A549 (cell line): ENCODE measurements at regions not wholly inside any gene's neighbourhood (a gene's known extent, or its start where the extent isn't known, plus 50 kb on each side); places are given as distances from the start of the nearest gene placed in this dataset.
"Not testable (repeated sequence)": the region's sequence is repeated elsewhere in the genome, so short reads cannot be mapped to it uniquely, and the experiment has no call there.

ENCODE experiments used
- ATAC-seq, 2 experiments: fragments of 200-7000 bp in 1 of 2; fragments of >200 bp in 1 of 2; cut with Nextera tagmentation in 1 of 2; cut with Tn5 transposase in 1 of 2; 3 replicates each; pipeline versions ENCODE4 v1.8.0 to v1.9.1; 2018 to 2020; ENCODE audit warnings: mild to moderate bottlenecking in 1 of 2, moderate library complexity in 1 of 2
- CTCF ChIA-PET: fragments of 300-600 bp; sonication (Branson Sonifier 250); formaldehyde crosslinking; extraction: SDS; loops from one replicate; lab custom pipeline; 2021; ENCODE audit warnings: antibody characterized with exemption, inconsistent platforms; lab: Yijun Ruan, JAX
- POLR2A ChIA-PET: fragments of 350-600 bp; formaldehyde crosslinking; extraction: SDS; loops from one replicate; lab custom pipeline; 2021; ENCODE audit warnings: antibody characterized with exemption, inconsistent platforms; lab: Yijun Ruan, JAX
- DNase-seq, 2 experiments: peaks; one replicate each; pipeline versions ENCODE4 v3.0.0 to v3.0.0-alpha.2; 2011 to 2016; ENCODE audit warnings: low read depth in 1 of 2, low spot score in 1 of 2
- FAIRE-seq: peaks from 2 replicates; lab custom pipeline; 2011; peaks lifted over from hg19 to GRCh38; lab: Jason Lieb, UNC
- H3K27ac ChIP-seq, 2 experiments: fragments of >200 bp; sonication (Bioruptor Twin); formaldehyde crosslinking; 3 replicates each; pipeline ENCODE4 v1.5.1; 2016 to 2017
- H3K4me1 ChIP-seq: fragments of >200 bp; sonication (Bioruptor Twin); formaldehyde crosslinking; 3 replicates; pipeline ENCODE4 v1.6.1; 2016
- H3K4me2 ChIP-seq: fragments of >200 bp; sonication (Bioruptor Twin); formaldehyde crosslinking; 3 replicates; pipeline ENCODE4 v1.6.1; 2016
- H3K4me3 ChIP-seq: fragments of >200 bp; sonication (Bioruptor Twin); formaldehyde crosslinking; 3 replicates; pipeline ENCODE4 v1.5.1; 2016
- H3K9me3 ChIP-seq: fragments of >200 bp; sonication (Bioruptor Twin); formaldehyde crosslinking; 3 replicates; pipeline ENCODE4 v1.6.1; 2016
- CBX8 ChIP-seq: fragments of 200-600 bp; sonication (generic); IDR thresholded peaks from 2 replicates; pipeline ENCODE4 v1.6.1; 2016
- CEBPB ChIP-seq, 2 experiments: fragments of >200 bp in 1 of 2; sonication (Bioruptor Twin) in 1 of 2; formaldehyde crosslinking in 1 of 2; IDR thresholded peaks; 2 replicates each; pipeline ENCODE4 v1.6.1; 2012 to 2016
- CHD2 ChIP-seq: fragments of 150-350 bp; IDR thresholded peaks from 2 replicates; pipeline ENCODE4 v1.6.1; 2014; ENCODE audit warnings: low read length; ENCODE audit not compliant: partially characterized antibody
- CTCF ChIP-seq: fragments of >200 bp; sonication (Bioruptor Twin); formaldehyde crosslinking; IDR thresholded peaks from 3 replicates; pipeline ENCODE4 v1.5.1; 2016
- EHMT2 ChIP-seq: fragments of 200-600 bp; sonication (generic); IDR thresholded peaks from 2 replicates; pipeline ENCODE4 v1.6.1; 2016; ENCODE audit warnings: antibody characterized with exemption, low read depth, mild to moderate bottlenecking, moderate library complexity
- ESRRA ChIP-seq: fragments of 150-350 bp; IDR thresholded peaks from 2 replicates; pipeline ENCODE4 v1.6.1; 2014; ENCODE audit warnings: mild to moderate bottlenecking, low read length, borderline replicate concordance
- FOSB ChIP-seq: fragments of 250-450 bp; sonication (Bioruptor Pico); IDR thresholded peaks from 2 replicates; pipeline ENCODE4 v1.5.0; 2020; ENCODE audit warnings: mild to moderate bottlenecking, moderate library complexity
- FOSL2 ChIP-seq, 2 experiments: fragments of 450-650 bp in 1 of 2; fragments of >200 bp in 1 of 2; sonication (Bioruptor Twin) in 1 of 2; formaldehyde crosslinking; IDR thresholded peaks; 2 replicates each; pipeline versions ENCODE4 v1.5.0 to v1.6.1; 2016 to 2020; ENCODE audit warnings: mild to moderate bottlenecking in 1 of 2, moderate library complexity in 1 of 2
- HDAC2 ChIP-seq: fragments of 200-600 bp; sonication (generic); IDR thresholded peaks from 2 replicates; pipeline ENCODE4 v1.6.1; 2016
- HOXB13 ChIP-seq: fragments of 250-450 bp; sonication (Bioruptor Pico); IDR thresholded peaks from 2 replicates; pipeline ENCODE4 v1.5.0; 2020; ENCODE audit warnings: low read depth, mild to moderate bottlenecking, moderate library complexity
- KDM5A ChIP-seq: fragments of 200-600 bp; sonication (generic); IDR thresholded peaks from 2 replicates; pipeline ENCODE4 v1.6.1; 2016; ENCODE audit warnings: antibody characterized with exemption, mild to moderate bottlenecking
- MAFK ChIP-seq: fragments of 450-650 bp; IDR thresholded peaks from 2 replicates; pipeline ENCODE4 v1.6.1; 2014; ENCODE audit not compliant: partially characterized antibody
- POLR2AphosphoS2 ChIP-seq: conservative IDR thresholded peaks from 2 replicates; pipeline ENCODE4 v1.6.1; 2012; ENCODE audit warnings: low read length, improper control_type of control experiment, inconsistent platforms
- REST ChIP-seq: fragments of 200-600 bp; sonication (generic); IDR thresholded peaks from 2 replicates; pipeline ENCODE4 v1.6.1; 2016; ENCODE audit warnings: antibody characterized with exemption, mild to moderate bottlenecking, moderate library complexity
- TFCP2L1 ChIP-seq: fragments of 250-450 bp; sonication (Bioruptor Pico); IDR thresholded peaks from 2 replicates; pipeline ENCODE4 v1.5.0; 2021; ENCODE audit warnings: mild to moderate bottlenecking
- TP53 ChIP-seq: fragments of 250-450 bp; sonication (Bioruptor Pico); IDR thresholded peaks from 2 replicates; pipeline ENCODE4 v1.5.0; 2021; ENCODE audit warnings: mild to moderate bottlenecking, moderate library complexity
- WGBS: methylation state at CpG from one replicate; pipeline ENCODE4 v1.1.6; 2017; ENCODE audit errors: missing lambda C conversion rate; 5-methylcytosine and 5-hydroxymethylcytosine counted together
- TF ChIP-seq, protein P1 (sequence below): fragments of >200 bp; sonication (Bioruptor Twin); formaldehyde crosslinking; IDR thresholded peaks from 3 replicates; pipeline ENCODE4 v1.6.1; 2016
- TF ChIP-seq, protein P2 (sequence below): fragments of 250-450 bp; sonication (Bioruptor Pico); IDR thresholded peaks from 2 replicates; pipeline ENCODE4 v1.5.0; 2021; ENCODE audit warnings: mild to moderate bottlenecking, moderate library complexity, borderline replicate concordance

GRCh38 chr13:56615572-56615971 is 525.1 kb upstream of the PRR20A start (continued):
- TF ChIP-seq, protein P1, sequence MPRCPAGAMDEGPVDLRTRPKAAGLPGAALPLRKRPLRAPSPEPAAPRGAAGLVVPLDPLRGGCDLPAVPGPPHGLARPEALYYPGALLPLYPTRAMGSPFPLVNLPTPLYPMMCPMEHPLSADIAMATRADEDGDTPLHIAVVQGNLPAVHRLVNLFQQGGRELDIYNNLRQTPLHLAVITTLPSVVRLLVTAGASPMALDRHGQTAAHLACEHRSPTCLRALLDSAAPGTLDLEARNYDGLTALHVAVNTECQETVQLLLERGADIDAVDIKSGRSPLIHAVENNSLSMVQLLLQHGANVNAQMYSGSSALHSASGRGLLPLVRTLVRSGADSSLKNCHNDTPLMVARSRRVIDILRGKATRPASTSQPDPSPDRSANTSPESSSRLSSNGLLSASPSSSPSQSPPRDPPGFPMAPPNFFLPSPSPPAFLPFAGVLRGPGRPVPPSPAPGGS: no peak

GRCh38 chr13:56622840-56623239 is 517.9 kb upstream of the PRR20A start:
- Histone ChIP-seq H3K4me2 (no peak overlapping the region), H3K27ac (no peak overlapping the region), H3K4me3 (no peak overlapping the region), H3K4me1 (no peaks in the 10 kb centered on the region), H3K9me3 (no peaks in the 10 kb centered on the region)
- DNase-seq (no peak), ATAC-seq (no peak), FAIRE-seq (no peak)
- WGBS: 0% methylated on average over 1 of the region's 4 CpGs
- ChIA-PET POLR2A (no interaction called here), CTCF (no interaction called here)
- TF ChIP-seq ESRRA: no peak
- no peak for TF ChIP-seq CTCF
- TF ChIP-seq MAFK: no peak
- no peak for TF ChIP-seq POLR2AphosphoS2
- no peak for TF ChIP-seq EHMT2
- TF ChIP-seq, protein P2, sequence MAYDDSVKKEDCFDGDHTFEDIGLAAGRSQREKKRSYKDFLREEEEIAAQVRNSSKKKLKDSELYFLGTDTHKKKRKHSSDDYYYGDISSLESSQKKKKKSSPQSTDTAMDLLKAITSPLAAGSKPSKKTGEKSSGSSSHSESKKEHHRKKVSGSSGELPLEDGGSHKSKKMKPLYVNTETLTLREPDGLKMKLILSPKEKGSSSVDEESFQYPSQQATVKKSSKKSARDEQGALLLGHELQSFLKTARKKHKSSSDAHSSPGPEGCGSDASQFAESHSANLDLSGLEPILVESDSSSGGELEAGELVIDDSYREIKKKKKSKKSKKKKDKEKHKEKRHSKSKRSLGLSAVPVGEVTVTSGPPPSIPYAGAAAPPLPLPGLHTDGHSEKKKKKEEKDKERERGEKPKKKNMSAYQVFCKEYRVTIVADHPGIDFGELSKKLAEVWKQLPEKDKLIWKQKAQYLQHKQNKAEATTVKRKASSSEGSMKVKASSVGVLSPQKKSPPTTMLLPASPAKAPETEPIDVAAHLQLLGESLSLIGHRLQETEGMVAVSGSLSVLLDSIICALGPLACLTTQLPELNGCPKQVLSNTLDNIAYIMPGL (CRISPR knock-in tag): no peak
- no peak for TF ChIP-seq FOSL2 (IDR thresholded peaks at IDR 0.05)
- TF ChIP-seq FOSL2 (CRISPR knock-in tag; IDR thresholded peaks at IDR 0.05): no peak
- no peak for TF ChIP-seq KDM5A
- TF ChIP-seq REST: no peak
- no peak for TF ChIP-seq HDAC2
- TF ChIP-seq FOSB (CRISPR knock-in tag): no peak
- no peak for TF ChIP-seq HOXB13 (CRISPR knock-in tag)
- TF ChIP-seq CBX8: no peak
- TF ChIP-seq CEBPB (IDR thresholded peaks at IDR 0.05): no peak
- no peak for TF ChIP-seq CHD2
- no peak for TF ChIP-seq TFCP2L1 (CRISPR knock-in tag)
- no peak for TF ChIP-seq TP53 (CRISPR knock-in tag)

DNA sequence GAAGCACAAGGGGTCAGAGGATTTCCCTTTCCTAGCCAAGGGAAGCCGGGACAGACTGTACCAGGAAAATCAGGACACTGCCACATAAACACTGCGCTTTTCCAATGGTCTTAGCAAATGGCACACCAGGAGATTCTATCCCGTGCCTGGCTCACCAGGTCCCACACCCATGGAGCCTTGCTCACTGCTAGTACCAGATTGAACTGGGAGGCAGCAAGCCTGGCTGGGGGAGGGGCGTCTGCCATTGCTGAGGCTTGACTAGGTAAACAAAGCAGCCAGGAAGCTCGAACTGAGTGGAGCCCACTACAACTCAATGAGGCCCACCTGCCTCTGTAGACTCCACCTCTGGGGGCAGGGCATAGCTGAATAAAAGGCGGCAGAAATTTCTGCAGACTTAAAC is 511.8 kb upstream of the PRR20A start:
- H3K4me1 ChIP-seq, H3K4me2 ChIP-seq, ATAC-seq, DNase-seq, H3K4me3 ChIP-seq, H3K27ac ChIP-seq, FAIRE-seq, POLR2A ChIA-PET, H3K9me3 ChIP-seq, CTCF ChIA-PET: not testable (repeated sequence)
- WGBS: 0% methylated on average over 1 of the region's 6 CpGs

- DNase-seq, CTCF ChIA-PET, H3K9me3 ChIP-seq, H3K27ac ChIP-seq, POLR2A ChIA-PET, H3K4me3 ChIP-seq, ATAC-seq, H3K4me1 ChIP-seq, H3K4me2 ChIP-seq, FAIRE-seq: not testable (repeated sequence)
- WGBS: 11% methylated on average over 3 of the region's 3 CpGs
These were observed 509.7 kb upstream of the PRR20A start for GRCh38 chr13:56631060-56631459.
